K562 (cell line): ENCODE measurements at regions not wholly inside any gene's neighbourhood (a gene's known extent, or its start where the extent isn't known, plus 50 kb on each side); places are given as distances from the start of the nearest gene placed in this dataset.

ENCODE experiments used
- BDP1 ChIP-seq: IDR thresholded peaks from 3 replicates; pipeline ENCODE4 v1.6.1; 2011; ENCODE audit not compliant: insufficient read length, insufficient read depth
- CGGBP1 ChIP-seq: fragments of 250-450 bp; sonication (Bioruptor Pico); IDR thresholded peaks from 2 replicates; pipeline ENCODE4 v1.9.0; 2021; ENCODE audit warnings: mild to moderate bottlenecking
- MGA ChIP-seq: fragments of 450-650 bp; IDR thresholded peaks from 2 replicates; pipeline ENCODE4 v1.6.1; 2016; ENCODE audit warnings: mild to moderate bottlenecking, moderate library complexity
- RB1 ChIP-seq: fragments of 450-650 bp; IDR thresholded peaks from 2 replicates; pipeline ENCODE4 v1.6.1; 2017; ENCODE audit warnings: low read depth, mild to moderate bottlenecking

GRCh38 chr1:172724765-172725613 lies 66.1 kb downstream of the FASLG start (continued):
- TF ChIP-seq MGA = no peak
- no peak for TF ChIP-seq CGGBP1
- no peak for TF ChIP-seq BDP1
- no peak for TF ChIP-seq RB1
- TF ChIP-seq, all 486 proteins: peak for 5
